Left kidney (tissue), 1 donor: ENCODE measurements at regions not wholly inside any gene's neighbourhood (a gene's known extent, or its start where the extent isn't known, plus 50 kb on each side); places are given as distances from the start of the nearest gene placed in this dataset.
"Not testable (repeated sequence)": the region's sequence is repeated elsewhere in the genome, so short reads cannot be mapped to it uniquely, and the experiment has no call there.

Experiments
- DNase-seq: peaks from one replicate; pipeline ENCODE4 v3.0.0-alpha.2; 2013

- no peak for DNase-seq
Observed at GRCh38 chr4:128451270-128451905, 163.8 kb upstream of the PGRMC2 start.

GRCh38 chr4:128450326-128451120, 162.9 kb upstream of the PGRMC2 start:
- DNase-seq = no peak

- DNase-seq = no peak
Observed at GRCh38 chr4:128449251-128449650, 161.6 kb upstream of the PGRMC2 start.

GRCh38 chr4:128444544-128445302, 157.1 kb upstream of the PGRMC2 start:
- no peak for DNase-seq

- DNase-seq = no peak
Observed at GRCh38 chr4:128440923-128441322, 153.3 kb upstream of the PGRMC2 start.

- not testable (repeated sequence) for DNase-seq
Observed at GRCh38 chr4:128437023-128437422, 149.4 kb upstream of the PGRMC2 start.

- DNase-seq = not testable (repeated sequence)
Observed at GRCh38 chr4:128429023-128429613, 141.5 kb upstream of the PGRMC2 start.

- no peak for DNase-seq
Observed at GRCh38 chr4:128428397-128428796, 140.8 kb upstream of the PGRMC2 start.

GRCh38 chr4:128427832-128428366, 140.3 kb upstream of the PGRMC2 start:
- no peak for DNase-seq

GRCh38 chr4:128424527-128425497, 137.2 kb upstream of the PGRMC2 start:
- DNase-seq = no peak

GRCh38 chr4:128422296-128422695, 134.7 kb upstream of the PGRMC2 start:
- not testable (repeated sequence) for DNase-seq

GRCh38 chr4:128416921-128417320, 129.3 kb upstream of the PGRMC2 start:
- DNase-seq = no peak

- no peak for DNase-seq
Observed at GRCh38 chr4:128410037-128410436, 122.4 kb upstream of the PGRMC2 start.

GRCh38 chr4:128403586-128403985, 116.0 kb upstream of the PGRMC2 start:
- DNase-seq = no peak

- no peak for DNase-seq
Observed at GRCh38 chr4:128394778-128395177, 107.2 kb upstream of the PGRMC2 start.

GRCh38 chr4:128393101-128393704, 105.6 kb upstream of the PGRMC2 start:
- no peak for DNase-seq

GRCh38 chr4:128390475-128390996, 102.9 kb upstream of the PGRMC2 start:
- no peak for DNase-seq

- no peak for DNase-seq
Observed at GRCh38 chr4:128388796-128389195, 101.2 kb upstream of the PGRMC2 start.

GRCh38 chr4:128388352-128388630, 100.7 kb upstream of the PGRMC2 start:
- DNase-seq = no peak

- DNase-seq = no peak
Observed at GRCh38 chr4:128387600-128388351, 100.2 kb upstream of the PGRMC2 start.
